GM18951 (cell line): ENCODE measurements at regions not wholly inside any gene's neighbourhood (a gene's known extent, or its start where the extent isn't known, plus 50 kb on each side); places are given as distances from the start of the nearest gene placed in this dataset.

Experiments used
- POLR2A ChIP-seq: IDR thresholded peaks from 4 replicates; pipeline ENCODE4 v1.6.1; 2011; ENCODE audit warnings: mild to moderate bottlenecking; ENCODE audit not compliant: insufficient read length, insufficient read depth; ENCODE audit errors: extremely low read depth
- in situ Hi-C: fragments of 300-500 bp; cut with MboI; formaldehyde crosslinking; loops from one replicate; pipeline ENCODE4 v1.12.0; 2022; ENCODE audit warnings: low sequenced_read_pairs, mixed read lengths, inconsistent platforms; ENCODE audit not compliant: unreplicated experiment

- in situ Hi-C loops: no loop called here
- no peak for TF ChIP-seq POLR2A
Measured at GRCh38 chr7:119329715-119330114, 943.3 kb upstream of the KCND2 start.

GRCh38 chr7:119335405-119335804 is 937.6 kb upstream of the KCND2 start:
- no peak for TF ChIP-seq POLR2A
- in situ Hi-C loops: no loop called here

GRCh38 chr7:119341822-119342221 is 931.2 kb upstream of the KCND2 start:
- no peak for TF ChIP-seq POLR2A
- in situ Hi-C loops: no loop called here

- no peak for TF ChIP-seq POLR2A
- in situ Hi-C loops: no loop called here
Measured at GRCh38 chr7:119343289-119343688, 929.7 kb upstream of the KCND2 start.

- in situ Hi-C loops: no loop called here
- TF ChIP-seq POLR2A: no peak
Measured at GRCh38 chr7:119344466-119344865, 928.5 kb upstream of the KCND2 start.

GRCh38 chr7:119348491-119348890 is 924.5 kb upstream of the KCND2 start:
- in situ Hi-C loops: no loop called here
- TF ChIP-seq POLR2A: no peak

- TF ChIP-seq POLR2A: no peak
- in situ Hi-C loops: no loop called here
Measured at GRCh38 chr7:119350334-119350733, 922.6 kb upstream of the KCND2 start.

- in situ Hi-C loops: no loop called here
- no peak for TF ChIP-seq POLR2A
Measured at GRCh38 chr7:119351320-119351719, 921.7 kb upstream of the KCND2 start.

- in situ Hi-C loops: no loop called here
- no peak for TF ChIP-seq POLR2A
Measured at GRCh38 chr7:119374436-119374835, 898.5 kb upstream of the KCND2 start.

GRCh38 chr7:119377861-119378260 is 895.1 kb upstream of the KCND2 start:
- no peak for TF ChIP-seq POLR2A
- in situ Hi-C loops: no loop called here

- in situ Hi-C loops: no loop called here
- TF ChIP-seq POLR2A: no peak
Measured at GRCh38 chr7:119382726-119383125, 890.2 kb upstream of the KCND2 start.

- TF ChIP-seq POLR2A: no peak
- in situ Hi-C loops: no loop called here
Measured at GRCh38 chr7:119395024-119395423, 878.0 kb upstream of the KCND2 start.

GRCh38 chr7:119397156-119397555 is 875.8 kb upstream of the KCND2 start:
- in situ Hi-C loops: no loop called here
- no peak for TF ChIP-seq POLR2A

GRCh38 chr7:119408596-119408995 is 864.4 kb upstream of the KCND2 start:
- TF ChIP-seq POLR2A: no peak
- in situ Hi-C loops: no loop called here

- in situ Hi-C loops: no loop called here
- no peak for TF ChIP-seq POLR2A
Measured at GRCh38 chr7:119413314-119413805, 859.6 kb upstream of the KCND2 start.
